ENCODE measurements at regions not wholly inside any gene's neighbourhood (a gene's known extent, or its start where the extent isn't known, plus 50 kb on each side); places are given as distances from the start of the nearest gene placed in this dataset.

GRCh38 chr1:221850470-221851187, 108.7 kb upstream of the DUSP10 start:
- TF ChIP-seq CTCF (IDR thresholded peaks at IDR 0.05; ENCODE audit: low read length) (no peak), EZH2 (optimal IDR thresholded peaks at IDR 0.05; ENCODE audit: low read depth, low read length) (no peak), EZH2phosphoT487 (IDR thresholded peaks at IDR 0.05; ENCODE audit: low read length) (no peak)
